GM08714 (cell line): ENCODE measurements at regions not wholly inside any gene's neighbourhood (a gene's known extent, or its start where the extent isn't known, plus 50 kb on each side); places are given as distances from the start of the nearest gene placed in this dataset.
"Not testable (repeated sequence)": the region's sequence is repeated elsewhere in the genome, so short reads cannot be mapped to it uniquely, and the experiment has no call there.

Source experiments
- H3K4me3 ChIP-seq: fragments of 200-500 bp; sonication (Bioruptor generic); 2 replicates; pipeline ENCODE4 v1.5.1; 2014; ENCODE audit warnings: mild to moderate bottlenecking, low read length, inconsistent platforms
- ZNF274 ChIP-seq: IDR thresholded peaks from 2 replicates; pipeline ENCODE4 v1.6.1; 2012; ENCODE audit warnings: mild to moderate bottlenecking, low read depth, low read length

- no peak for TF ChIP-seq ZNF274
- no peak overlapping the region for H3K4me3 ChIP-seq
Observed at GRCh38 chr1:189206617-189207016, 1271.0 kb downstream of the BRINP3 start.

GRCh38 chr1:189211742-189212141 lies 1265.9 kb downstream of the BRINP3 start:
- no peak overlapping the region for H3K4me3 ChIP-seq
- TF ChIP-seq ZNF274 = no peak

GRCh38 chr1:189212606-189213005 lies 1265.1 kb downstream of the BRINP3 start:
- H3K4me3 ChIP-seq = no peak overlapping the region
- no peak for TF ChIP-seq ZNF274

GRCh38 chr1:189216886-189217285 lies 1260.8 kb downstream of the BRINP3 start:
- H3K4me3 ChIP-seq = no peak overlapping the region
- no peak for TF ChIP-seq ZNF274

GRCh38 chr1:189217646-189218045 lies 1260.0 kb downstream of the BRINP3 start:
- H3K4me3 ChIP-seq = no peak overlapping the region
- no peak for TF ChIP-seq ZNF274

- TF ChIP-seq ZNF274 = no peak
- H3K4me3 ChIP-seq = no peak overlapping the region
Observed at GRCh38 chr1:189220750-189221149, 1256.9 kb downstream of the BRINP3 start.

GRCh38 chr1:189225794-189226145 lies 1251.9 kb downstream of the BRINP3 start:
- H3K4me3 ChIP-seq = not testable (repeated sequence)

- no peak for TF ChIP-seq ZNF274
- H3K4me3 ChIP-seq = no peak overlapping the region
Observed at GRCh38 chr1:189226779-189227178, 1250.9 kb downstream of the BRINP3 start.

GRCh38 chr1:189237008-189237407 lies 1240.7 kb downstream of the BRINP3 start:
- no peak overlapping the region for H3K4me3 ChIP-seq
- no peak for TF ChIP-seq ZNF274

- no peak overlapping the region for H3K4me3 ChIP-seq
- TF ChIP-seq ZNF274 = no peak
Observed at GRCh38 chr1:189253601-189254350, 1223.9 kb downstream of the BRINP3 start.

- not testable (repeated sequence) for H3K4me3 ChIP-seq
Observed at GRCh38 chr1:189261128-189261527, 1216.5 kb downstream of the BRINP3 start.

- TF ChIP-seq ZNF274 = no peak
- no peak overlapping the region for H3K4me3 ChIP-seq
Observed at GRCh38 chr1:189269011-189269410, 1208.7 kb downstream of the BRINP3 start.

GRCh38 chr1:189274267-189274666 lies 1203.4 kb downstream of the BRINP3 start:
- TF ChIP-seq ZNF274 = no peak
- no peak overlapping the region for H3K4me3 ChIP-seq

- no peak for TF ChIP-seq ZNF274
- H3K4me3 ChIP-seq = no peak overlapping the region
Observed at GRCh38 chr1:189275796-189276195, 1201.9 kb downstream of the BRINP3 start.

GRCh38 chr1:189289346-189289745 lies 1188.3 kb downstream of the BRINP3 start:
- H3K4me3 ChIP-seq = no peak overlapping the region
- TF ChIP-seq ZNF274 = no peak

GRCh38 chr1:189301235-189301634 lies 1176.4 kb downstream of the BRINP3 start:
- no peak overlapping the region for H3K4me3 ChIP-seq
- no peak for TF ChIP-seq ZNF274
